HCT116 (cell line): ENCODE measurements at regions not wholly inside any gene's neighbourhood (a gene's known extent, or its start where the extent isn't known, plus 50 kb on each side); places are given as distances from the start of the nearest gene placed in this dataset.

Experiments used
- CTCF ChIP-seq, 3 experiments: fragments of 200-600 bp in 1 of 3; sonication (generic) in 1 of 3; IDR thresholded peaks in 2 of 3; conservative IDR thresholded peaks in 1 of 3; 2 replicates each; pipeline ENCODE4 v1.5.1; 2012 to 2017; ENCODE audit warnings: low read depth in 2 of 3, low read length in 2 of 3, antibody characterized with exemption in 1 of 3, borderline replicate concordance in 1 of 3, control low read depth in 1 of 3, mild to moderate bottlenecking in 1 of 3, mixed read lengths in 1 of 3, mixed run types in 1 of 3, moderate library complexity in 1 of 3; ENCODE audit not compliant: insufficient read depth in 1 of 3
- EZH2phosphoT487 ChIP-seq: fragments of 200-600 bp; IDR thresholded peaks from 2 replicates; pipeline ENCODE4 v1.6.1; 2018; ENCODE audit warnings: antibody characterized with exemption, borderline replicate concordance
- MAX ChIP-seq: IDR thresholded peaks from 2 replicates; pipeline ENCODE4 v1.6.1; 2012
- POLR2AphosphoS5 ChIP-seq: IDR thresholded peaks from 2 replicates; pipeline ENCODE4 v1.6.1; 2011; ENCODE audit warnings: mild to moderate bottlenecking, low read depth, low read length, moderate library complexity
- REST ChIP-seq: IDR thresholded peaks from 2 replicates; pipeline ENCODE4 v1.6.1; 2012; ENCODE audit warnings: low read depth

- TF ChIP-seq CTCF (IDR thresholded peaks at IDR 0.05 in 2 of 3, conservative IDR thresholded peaks at IDR 0.05 in 1 of 3; ENCODE audit: borderline replicate concordance in 1 of 3, insufficient read depth in 1 of 3, low read depth in 2 of 3, low read length in 2 of 3) (no peak), REST (no peak), MAX (no peak), EZH2phosphoT487 (no peak), POLR2AphosphoS5 (no peak)
These were observed 360.2 kb downstream of the NR2F2 start for GRCh38 chr15:96690733-96691132.
